HAP-1 (cell line): ENCODE measurements at regions not wholly inside any gene's neighbourhood (a gene's known extent, or its start where the extent isn't known, plus 50 kb on each side); places are given as distances from the start of the nearest gene placed in this dataset.
"Not testable (repeated sequence)": the region's sequence is repeated elsewhere in the genome, so short reads cannot be mapped to it uniquely, and the experiment has no call there.

Source experiments
- DNase-seq, 2 experiments: peaks; one replicate each; pipeline ENCODE4 v3.0.0-alpha.2; 2016 to 2020; ENCODE audit warnings: low spot score in 2 of 2
- H3K27me3 ChIP-seq: fragments of 250-450 bp; sonication (Bioruptor Pico); 2 replicates; pipeline ENCODE4 v1.5.1; 2020; ENCODE audit warnings: low read depth, mild to moderate bottlenecking, moderate library complexity
- H3K36me3 ChIP-seq: fragments of 250-450 bp; sonication (Bioruptor Pico); replicated peaks from 2 replicates; pipeline ENCODE4 v1.5.1; 2020; ENCODE audit warnings: mild to moderate bottlenecking
- H3K4me1 ChIP-seq: fragments of 250-450 bp; sonication (Bioruptor Pico); 2 replicates; pipeline ENCODE4 v1.5.1; 2020; ENCODE audit warnings: mild to moderate bottlenecking
- H3K4me3 ChIP-seq: fragments of 250-450 bp; sonication (Bioruptor Pico); 2 replicates; pipeline ENCODE4 v1.5.1; 2020; ENCODE audit warnings: mild to moderate bottlenecking, moderate library complexity
- H3K9me3 ChIP-seq: fragments of 250-450 bp; sonication (Bioruptor Pico); 2 replicates; pipeline ENCODE4 v1.5.1; 2020; ENCODE audit warnings: mild to moderate bottlenecking, moderate library complexity
- in situ Hi-C: fragments of 300-500 bp; cut with MboI; formaldehyde crosslinking; loops from 3 replicates; pipeline ENCODE4 v1.14.3; 2020; ENCODE audit warnings: low sequenced_read_pairs, inconsistent platforms, mixed read lengths

- DNase-seq: no peak
- no peak overlapping the region for H3K4me3 ChIP-seq
- H3K27me3 ChIP-seq: 0 out of 2 replicates have a peak, but pooled peaks cover 4% of the 10 kb centered on the region
- no peaks in the 10 kb centered on the region for H3K9me3 ChIP-seq
- in situ Hi-C loops: no loop called here
- no peaks in the 10 kb centered on the region for H3K4me1 ChIP-seq
- no peaks in the 10 kb centered on the region for H3K36me3 ChIP-seq
Measured at GRCh38 chr1:113303267-113303666, 87.0 kb upstream of the MAGI3 start.

DNA sequence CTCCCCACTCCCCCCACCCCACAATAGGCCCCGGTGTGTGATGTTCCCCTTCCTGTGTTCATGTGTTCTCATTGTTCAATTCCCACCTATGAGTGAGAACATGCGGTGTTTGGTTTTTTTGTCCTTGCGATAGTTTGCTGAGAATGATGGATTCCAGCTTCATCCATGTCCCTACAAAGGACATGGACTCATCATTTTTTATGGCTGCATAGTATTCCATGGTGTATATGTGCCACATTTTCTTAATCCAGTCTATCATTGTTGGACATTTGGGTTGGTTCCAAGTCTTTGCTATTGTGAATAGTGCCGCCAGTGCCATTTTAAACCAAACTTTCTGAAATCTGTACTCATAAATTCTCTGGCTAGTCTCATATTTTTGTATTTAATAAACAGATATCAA is 85.3 kb upstream of the MAGI3 start:
- H3K4me3 ChIP-seq, in situ Hi-C loops, H3K4me1 ChIP-seq, H3K9me3 ChIP-seq, H3K27me3 ChIP-seq, H3K36me3 ChIP-seq, DNase-seq: not testable (repeated sequence)

DNA sequence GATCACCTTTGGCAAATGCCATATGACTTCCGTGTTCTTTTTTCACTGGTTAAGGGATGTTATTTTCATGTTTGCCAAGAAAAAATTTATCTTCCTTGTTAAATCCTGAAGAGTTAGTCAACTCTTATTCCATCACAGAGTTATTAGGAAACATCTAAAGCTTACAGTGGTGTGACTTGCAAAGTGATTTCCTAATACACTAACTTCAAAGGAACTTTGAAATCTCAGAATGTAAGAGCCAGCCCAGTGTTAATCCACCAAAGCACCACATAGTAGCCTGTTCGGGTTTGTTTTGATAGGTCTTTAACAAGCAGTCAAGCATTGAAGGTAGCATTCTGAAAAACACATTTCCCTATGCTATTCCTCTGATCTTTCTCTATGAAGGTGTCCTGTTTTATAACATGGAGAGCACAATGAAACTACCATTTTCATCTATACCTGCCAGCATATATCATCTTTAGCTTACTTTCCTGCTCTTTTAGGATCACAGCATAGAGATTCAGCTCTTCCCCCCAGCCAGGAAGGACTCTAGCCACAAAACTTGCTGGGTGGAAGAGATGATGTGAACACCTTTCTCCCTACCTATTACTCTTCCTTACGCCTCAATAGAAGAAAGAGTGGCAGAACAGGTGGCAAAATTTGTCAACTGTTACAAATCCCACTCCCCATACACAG is 82.4 kb upstream of the MAGI3 start:
- in situ Hi-C loops: no loop called here
- no peaks in the 10 kb centered on the region for H3K27me3 ChIP-seq
- no peak overlapping the region for H3K4me3 ChIP-seq
- DNase-seq: no peak
- H3K36me3 ChIP-seq: no peaks in the 10 kb centered on the region
- no peaks in the 10 kb centered on the region for H3K4me1 ChIP-seq
- H3K9me3 ChIP-seq: no peaks in the 10 kb centered on the region

- H3K36me3 ChIP-seq, DNase-seq, H3K9me3 ChIP-seq, H3K4me3 ChIP-seq, in situ Hi-C loops, H3K27me3 ChIP-seq, H3K4me1 ChIP-seq: not testable (repeated sequence)
Measured at GRCh38 chr1:113312651-113313050, 77.7 kb upstream of the MAGI3 start.

DNA sequence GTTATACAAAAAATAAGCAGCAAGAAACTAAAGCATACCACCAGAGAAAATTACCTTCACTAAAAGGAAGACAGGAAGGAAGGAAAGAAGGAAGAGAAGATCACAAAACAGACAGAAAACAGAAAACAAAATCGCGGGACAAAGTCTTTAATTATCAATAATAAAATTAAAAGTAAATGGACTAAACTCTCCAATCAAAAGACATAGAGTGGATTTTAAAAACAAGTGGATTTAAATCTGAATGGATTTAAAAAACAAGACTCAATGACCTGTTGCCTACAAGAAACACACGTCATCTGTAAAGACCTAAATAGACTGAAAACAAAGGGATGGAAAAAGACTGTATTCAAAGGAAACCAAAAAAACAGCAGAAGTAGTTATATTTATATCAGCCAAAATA is 75.7 kb upstream of the MAGI3 start:
- no peaks in the 10 kb centered on the region for H3K36me3 ChIP-seq
- H3K4me1 ChIP-seq: no peaks in the 10 kb centered on the region
- H3K27me3 ChIP-seq: no peaks in the 10 kb centered on the region
- DNase-seq: no peak
- H3K9me3 ChIP-seq: no peaks in the 10 kb centered on the region
- in situ Hi-C loops: no loop called here
- no peak overlapping the region for H3K4me3 ChIP-seq

GRCh38 chr1:113320272-113320671 is 70.0 kb upstream of the MAGI3 start:
- DNase-seq: no peak
- Histone ChIP-seq H3K9me3 (no peaks in the 10 kb centered on the region), H3K36me3 (no peaks in the 10 kb centered on the region), H3K4me1 (no peaks in the 10 kb centered on the region), H3K4me3 (no peak overlapping the region), H3K27me3 (no peaks in the 10 kb centered on the region)
- in situ Hi-C loops: no loop called here

DNA sequence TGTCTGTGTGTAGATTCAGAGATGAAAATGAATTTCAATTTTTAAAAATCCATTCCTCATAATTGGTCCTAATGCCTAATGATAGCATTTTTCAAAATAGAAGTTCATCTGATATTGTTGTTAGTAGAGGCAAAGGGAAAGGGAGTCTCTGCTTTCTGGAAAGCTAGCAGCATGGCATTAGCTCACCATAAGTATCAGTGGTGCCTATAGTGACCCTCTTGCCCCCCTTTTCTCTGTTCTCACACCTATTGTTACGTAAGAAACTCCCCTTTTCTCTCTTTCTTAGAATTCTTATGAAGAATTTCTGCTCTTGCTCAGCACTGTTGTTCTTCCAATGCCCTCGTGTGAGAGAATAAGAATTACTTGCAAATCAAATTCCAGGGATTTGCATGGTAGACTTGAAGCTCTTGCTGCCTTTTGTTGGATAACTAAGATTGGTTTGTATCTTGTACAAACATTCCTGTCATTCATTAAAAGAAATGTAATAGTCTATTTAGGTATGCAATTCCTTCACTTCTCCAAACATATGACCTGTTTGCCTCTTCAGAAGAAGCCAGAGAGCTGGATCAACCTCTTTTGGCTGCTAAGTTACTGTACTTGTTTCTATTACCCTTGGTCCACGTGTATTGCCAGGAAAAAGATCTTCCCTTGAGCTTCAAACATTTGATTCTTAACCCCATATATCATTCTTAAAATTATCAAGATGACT is 69.2 kb upstream of the MAGI3 start:
- in situ Hi-C loops: no loop called here
- no peak for DNase-seq
- H3K36me3 ChIP-seq: no peaks in the 10 kb centered on the region
- H3K27me3 ChIP-seq: no peaks in the 10 kb centered on the region
- H3K4me3 ChIP-seq: no peak overlapping the region
- H3K9me3 ChIP-seq: no peaks in the 10 kb centered on the region
- H3K4me1 ChIP-seq: no peaks in the 10 kb centered on the region

DNA sequence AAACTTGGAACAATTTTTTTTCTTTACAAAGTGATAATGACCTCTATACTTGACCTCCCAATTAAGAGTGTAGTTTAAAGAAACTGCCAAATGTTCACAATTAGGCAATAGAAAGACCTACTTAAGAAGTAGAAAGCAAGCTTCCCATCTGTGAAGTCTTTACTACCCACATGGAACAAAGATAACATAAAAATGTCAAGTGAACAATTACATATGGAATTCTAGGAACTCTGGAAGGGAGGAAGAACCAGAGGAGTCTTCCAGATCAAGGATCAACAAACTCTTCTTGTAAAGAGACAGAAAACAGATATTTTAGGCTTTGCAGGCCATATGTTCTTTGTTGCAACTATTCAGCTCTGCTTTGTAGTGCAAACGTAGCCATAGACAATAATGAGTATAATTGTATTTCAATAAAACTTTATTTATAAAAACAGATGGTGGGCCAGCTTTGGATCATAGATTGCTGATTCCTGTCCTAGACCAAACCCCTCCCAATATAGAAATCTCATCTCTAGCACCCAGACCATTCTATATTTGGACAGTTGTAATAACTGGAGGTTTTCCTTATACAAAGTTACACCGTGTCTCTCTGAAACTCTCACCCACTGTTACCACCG is 68.4 kb upstream of the MAGI3 start:
- in situ Hi-C loops: no loop called here
- H3K9me3 ChIP-seq: no peaks in the 10 kb centered on the region
- DNase-seq: no peak
- H3K4me3 ChIP-seq: no peak overlapping the region
- H3K27me3 ChIP-seq: no peaks in the 10 kb centered on the region
- no peaks in the 10 kb centered on the region for H3K36me3 ChIP-seq
- no peaks in the 10 kb centered on the region for H3K4me1 ChIP-seq

- H3K4me3 ChIP-seq: no peak overlapping the region
- H3K27me3 ChIP-seq: no peaks in the 10 kb centered on the region
- no peaks in the 10 kb centered on the region for H3K4me1 ChIP-seq
- in situ Hi-C loops: no loop called here
- no peak for DNase-seq
- H3K36me3 ChIP-seq: no peaks in the 10 kb centered on the region
- H3K9me3 ChIP-seq: no peaks in the 10 kb centered on the region
Measured at GRCh38 chr1:113322439-113322838, 67.9 kb upstream of the MAGI3 start.

- Histone ChIP-seq H3K4me3 (no peak overlapping the region), H3K9me3 (no peaks in the 10 kb centered on the region), H3K4me1 (no peaks in the 10 kb centered on the region), H3K27me3 (no peaks in the 10 kb centered on the region), H3K36me3 (no peaks in the 10 kb centered on the region)
- DNase-seq: no peak
- in situ Hi-C loops: no loop called here
Measured at GRCh38 chr1:113325022-113325421, 65.3 kb upstream of the MAGI3 start.

DNA sequence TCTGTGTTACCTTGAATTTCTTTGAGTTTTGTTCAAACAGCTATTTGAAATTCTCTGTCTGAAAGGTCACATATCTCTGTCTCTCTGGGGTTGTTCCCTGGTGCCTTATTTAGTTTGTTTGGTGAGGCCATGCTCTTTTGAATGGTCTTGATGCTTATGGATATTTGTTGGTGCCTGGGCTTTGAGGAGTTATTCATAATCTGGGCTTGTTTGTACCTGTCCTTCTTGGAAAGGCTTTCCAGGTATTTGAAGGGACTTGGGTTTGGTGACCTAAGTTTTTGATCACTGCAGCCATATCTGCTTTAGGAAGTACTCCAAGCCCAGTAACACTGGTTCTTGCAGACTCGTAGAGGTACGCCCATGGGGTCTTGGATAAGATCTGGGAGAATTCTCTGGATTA is 63.3 kb upstream of the MAGI3 start:
- H3K9me3 ChIP-seq: no peaks in the 10 kb centered on the region
- no peaks in the 10 kb centered on the region for H3K36me3 ChIP-seq
- in situ Hi-C loops: no loop called here
- H3K27me3 ChIP-seq: no peaks in the 10 kb centered on the region
- no peak overlapping the region for H3K4me3 ChIP-seq
- no peak for DNase-seq
- no peaks in the 10 kb centered on the region for H3K4me1 ChIP-seq

DNA sequence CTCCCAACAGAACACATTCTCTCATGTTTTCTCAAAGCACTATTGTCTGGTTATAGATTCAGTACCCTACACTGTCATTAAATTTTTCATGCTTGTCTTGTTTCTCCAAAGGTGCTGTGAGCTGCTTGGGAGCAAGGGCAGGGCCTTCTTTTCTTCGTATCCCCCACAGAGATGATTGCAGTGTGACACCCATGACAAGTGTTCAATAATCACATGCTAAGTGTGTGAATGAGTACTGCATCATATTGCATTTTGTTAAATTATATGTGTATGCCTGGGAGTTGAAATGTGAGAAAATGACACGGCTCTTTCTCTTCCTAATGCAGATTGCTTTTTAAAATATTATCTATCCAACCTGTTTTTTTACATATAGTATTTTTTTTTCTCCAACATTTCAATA is 57.3 kb upstream of the MAGI3 start:
- no peak overlapping the region for H3K4me3 ChIP-seq
- H3K36me3 ChIP-seq: no peaks in the 10 kb centered on the region
- no peak for DNase-seq
- H3K4me1 ChIP-seq: no peaks in the 10 kb centered on the region
- H3K9me3 ChIP-seq: no peaks in the 10 kb centered on the region
- in situ Hi-C loops: no loop called here
- no peaks in the 10 kb centered on the region; the same call in 1 of the 2 replicates for H3K27me3 ChIP-seq

DNA sequence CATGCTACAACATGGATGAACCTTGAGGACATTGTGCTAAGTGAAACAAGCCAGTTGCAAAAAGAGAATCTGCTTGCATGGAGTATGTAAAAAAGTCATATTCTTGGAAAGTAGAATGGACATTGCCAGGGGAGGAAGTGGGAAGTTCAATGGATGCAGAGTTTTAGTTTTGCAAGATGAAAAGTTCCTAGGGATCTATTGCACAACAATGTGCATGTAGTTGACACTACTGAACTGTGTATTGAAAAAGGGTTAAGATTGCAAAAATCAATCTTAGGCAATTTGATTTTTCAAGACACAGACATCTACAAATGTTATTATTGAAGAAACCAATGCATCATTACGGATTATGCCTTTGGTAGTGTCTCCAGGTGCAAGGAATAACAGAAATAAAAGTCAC is 50.3 kb upstream of the MAGI3 start:
- no peaks in the 10 kb centered on the region for H3K36me3 ChIP-seq
- H3K4me3 ChIP-seq: no peak overlapping the region
- H3K27me3 ChIP-seq: peaks cover 6% of the 10 kb centered on the region; the same call in 1 of the 2 replicates
- DNase-seq: no peak
- no peaks in the 10 kb centered on the region for H3K4me1 ChIP-seq
- no peaks in the 10 kb centered on the region for H3K9me3 ChIP-seq
- in situ Hi-C loops: no loop called here
